ENCODE measurements at regions not wholly inside any gene's neighbourhood (a gene's known extent, or its start where the extent isn't known, plus 50 kb on each side); places are given as distances from the start of the nearest gene placed in this dataset.

GRCh38 chr15:94606286-94606685, 374.9 kb downstream of the MCTP2 start:
- no peaks in the 10 kb centered on the region for H3K9me2 ChIP-seq (replicated peaks; ENCODE audit: low read depth, low read length)
- no peaks in the 10 kb centered on the region for H3K36me3 ChIP-seq (ENCODE audit: insufficient read depth, low read length)
- no peaks in the 10 kb centered on the region for H3K9me3 ChIP-seq (ENCODE audit: insufficient read depth, low read depth, low read length)
- no peaks in the 10 kb centered on the region for H3K79me2 ChIP-seq (ENCODE audit: insufficient read depth, low read length)
- peak overlapping the region; percentile 57 for H3K4me2 ChIP-seq (ENCODE audit: low read depth, low read length, poor library complexity, severe bottlenecking)
- H3K9ac ChIP-seq (ENCODE audit: low read depth, low read length, poor library complexity, severe bottlenecking): no peak overlapping the region
- peaks cover 25% of the 10 kb centered on the region for H3K4me1 ChIP-seq (ENCODE audit: insufficient read depth, low read length, poor library complexity, severe bottlenecking)
- H2AFZ ChIP-seq (ENCODE audit: low read length): no peak overlapping the region
- TF ChIP-seq EZH2phosphoT487 (IDR thresholded peaks at IDR 0.05; ENCODE audit: borderline replicate concordance) (no peak), CTCF (conservative IDR thresholded peaks at IDR 0.05; ENCODE audit: low read length) (no peak)
- H3K27me3 ChIP-seq (ENCODE audit: insufficient read depth, low read length, poor library complexity, severe bottlenecking): peaks cover 48% of the 10 kb centered on the region
- no peak overlapping the region for H3K4me3 ChIP-seq (ENCODE audit: low read length, poor library complexity, severe bottlenecking)
- no peaks in the 10 kb centered on the region for H3F3A ChIP-seq (ENCODE audit: low read depth)
- peaks cover 3% of the 10 kb centered on the region for H4K20me1 ChIP-seq (ENCODE audit: insufficient read depth, low read length, poor library complexity, severe bottlenecking)

- no peak overlapping the region for H3K9ac ChIP-seq (ENCODE audit: low read depth, low read length, poor library complexity, severe bottlenecking)
- H3K9me2 ChIP-seq (replicated peaks; ENCODE audit: low read depth, low read length): no peaks in the 10 kb centered on the region
- H4K20me1 ChIP-seq (ENCODE audit: insufficient read depth, low read length, poor library complexity, severe bottlenecking): peaks cover 3% of the 10 kb centered on the region
- no peak overlapping the region for H2AFZ ChIP-seq (ENCODE audit: low read length)
- TF ChIP-seq EZH2phosphoT487 (IDR thresholded peaks at IDR 0.05; ENCODE audit: borderline replicate concordance) (peak; percentile 77), CTCF (conservative IDR thresholded peaks at IDR 0.05; ENCODE audit: low read length) (no peak)
- H3K9me3 ChIP-seq (ENCODE audit: insufficient read depth, low read depth, low read length): no peaks in the 10 kb centered on the region
- peaks cover 25% of the 10 kb centered on the region for H3K4me1 ChIP-seq (ENCODE audit: insufficient read depth, low read length, poor library complexity, severe bottlenecking)
- peak overlapping the region; percentile 36 for H3K4me3 ChIP-seq (ENCODE audit: low read length, poor library complexity, severe bottlenecking)
- H3K27me3 ChIP-seq (ENCODE audit: insufficient read depth, low read length, poor library complexity, severe bottlenecking): peaks cover 38% of the 10 kb centered on the region
- no peaks in the 10 kb centered on the region for H3K79me2 ChIP-seq (ENCODE audit: insufficient read depth, low read length)
- H3F3A ChIP-seq (ENCODE audit: low read depth): no peaks in the 10 kb centered on the region
- peak overlapping the region; percentile 57 for H3K4me2 ChIP-seq (ENCODE audit: low read depth, low read length, poor library complexity, severe bottlenecking)
- no peaks in the 10 kb centered on the region for H3K36me3 ChIP-seq (ENCODE audit: insufficient read depth, low read length)
These were observed 375.9 kb downstream of the MCTP2 start for GRCh38 chr15:94607176-94607654.

GRCh38 chr15:94610069-94610468, 378.7 kb downstream of the MCTP2 start:
- H3K9me2 ChIP-seq (replicated peaks; ENCODE audit: low read depth, low read length): no peaks in the 10 kb centered on the region
- no peaks in the 10 kb centered on the region for H3K9me3 ChIP-seq (ENCODE audit: insufficient read depth, low read depth, low read length)
- peaks cover 25% of the 10 kb centered on the region for H3K4me1 ChIP-seq (ENCODE audit: insufficient read depth, low read length, poor library complexity, severe bottlenecking)
- H3K36me3 ChIP-seq (ENCODE audit: insufficient read depth, low read length): no peaks in the 10 kb centered on the region
- H3K4me3 ChIP-seq (ENCODE audit: low read length, poor library complexity, severe bottlenecking): no peak overlapping the region
- H3K4me2 ChIP-seq (ENCODE audit: low read depth, low read length, poor library complexity, severe bottlenecking): no peak overlapping the region
- peaks cover 19% of the 10 kb centered on the region for H3K27me3 ChIP-seq (ENCODE audit: insufficient read depth, low read length, poor library complexity, severe bottlenecking)
- H3F3A ChIP-seq (ENCODE audit: low read depth): no peaks in the 10 kb centered on the region
- no peak overlapping the region for H2AFZ ChIP-seq (ENCODE audit: low read length)
- no peak overlapping the region for H3K9ac ChIP-seq (ENCODE audit: low read depth, low read length, poor library complexity, severe bottlenecking)
- no peaks in the 10 kb centered on the region for H3K79me2 ChIP-seq (ENCODE audit: insufficient read depth, low read length)
- TF ChIP-seq CTCF (conservative IDR thresholded peaks at IDR 0.05; ENCODE audit: low read length) (no peak), EZH2phosphoT487 (IDR thresholded peaks at IDR 0.05; ENCODE audit: borderline replicate concordance) (no peak)
- H4K20me1 ChIP-seq (ENCODE audit: insufficient read depth, low read length, poor library complexity, severe bottlenecking): peaks cover 3% of the 10 kb centered on the region
